IMR-90 (cell line): ENCODE measurements at regions not wholly inside any gene's neighbourhood (a gene's known extent, or its start where the extent isn't known, plus 50 kb on each side); places are given as distances from the start of the nearest gene placed in this dataset.

Source experiments
- BHLHE40 ChIP-seq: fragments of 150-350 bp; IDR thresholded peaks from 2 replicates; pipeline ENCODE4 v1.6.1; 2016; ENCODE audit warnings: mild to moderate bottlenecking, low read depth, low read length
- CHD1 ChIP-seq: IDR thresholded peaks from 2 replicates; pipeline ENCODE4 v1.6.1; 2012; ENCODE audit warnings: low read depth, low read length, improper control_type of control experiment
- ELK1 ChIP-seq: fragments of 150-350 bp; IDR thresholded peaks from 2 replicates; pipeline ENCODE4 v1.6.1; 2016; ENCODE audit warnings: low read depth, mild to moderate bottlenecking, low read length, moderate library complexity, borderline replicate concordance
- MAFK ChIP-seq: IDR thresholded peaks from 2 replicates; pipeline ENCODE4 v1.6.1; 2012; ENCODE audit warnings: low read depth, low read length, improper control_type of control experiment
- MAZ ChIP-seq: IDR thresholded peaks from 2 replicates; pipeline ENCODE4 v1.6.1; 2012; ENCODE audit warnings: low read depth, mild to moderate bottlenecking, low read length, improper control_type of control experiment, moderate library complexity, borderline replicate concordance
- POLR2A ChIP-seq: IDR thresholded peaks from 2 replicates; pipeline ENCODE4 v1.6.1; 2012; ENCODE audit warnings: mild to moderate bottlenecking, low read depth, low read length
- RAD21 ChIP-seq: IDR thresholded peaks from 2 replicates; pipeline ENCODE4 v1.6.1; 2012; ENCODE audit warnings: low read length, improper control_type of control experiment
- RCOR1 ChIP-seq: IDR thresholded peaks from 2 replicates; pipeline ENCODE4 v1.6.1; 2012; ENCODE audit warnings: mild to moderate bottlenecking, low read length, improper control_type of control experiment; ENCODE audit not compliant: insufficient replicate concordance
- RFX5 ChIP-seq: IDR thresholded peaks from 2 replicates; pipeline ENCODE4 v1.8.0; 2012; ENCODE audit warnings: low read depth, mild to moderate bottlenecking, low read length, moderate library complexity
- SMC3 ChIP-seq: fragments of 150-350 bp; IDR thresholded peaks from 2 replicates; pipeline ENCODE4 v1.6.1; 2016; ENCODE audit warnings: low read depth, mild to moderate bottlenecking, antibody characterized with exemption, low read length, moderate library complexity
- TF ChIP-seq, protein P1 (sequence below): conservative IDR thresholded peaks from 2 replicates; pipeline ENCODE4 v1.5.1; 2012; ENCODE audit warnings: mild to moderate bottlenecking, low read depth, low read length, improper control_type of control experiment
- TF ChIP-seq, protein P2 (sequence below): fragments of 150-350 bp; IDR thresholded peaks from 2 replicates; pipeline ENCODE4 v1.6.1; 2017; ENCODE audit warnings: mild to moderate bottlenecking, antibody characterized with exemption, low read length, low read depth

GRCh38 chr14:34020014-34020413 is 69.1 kb upstream of the EGLN3 start:
- TF ChIP-seq, protein P1, sequence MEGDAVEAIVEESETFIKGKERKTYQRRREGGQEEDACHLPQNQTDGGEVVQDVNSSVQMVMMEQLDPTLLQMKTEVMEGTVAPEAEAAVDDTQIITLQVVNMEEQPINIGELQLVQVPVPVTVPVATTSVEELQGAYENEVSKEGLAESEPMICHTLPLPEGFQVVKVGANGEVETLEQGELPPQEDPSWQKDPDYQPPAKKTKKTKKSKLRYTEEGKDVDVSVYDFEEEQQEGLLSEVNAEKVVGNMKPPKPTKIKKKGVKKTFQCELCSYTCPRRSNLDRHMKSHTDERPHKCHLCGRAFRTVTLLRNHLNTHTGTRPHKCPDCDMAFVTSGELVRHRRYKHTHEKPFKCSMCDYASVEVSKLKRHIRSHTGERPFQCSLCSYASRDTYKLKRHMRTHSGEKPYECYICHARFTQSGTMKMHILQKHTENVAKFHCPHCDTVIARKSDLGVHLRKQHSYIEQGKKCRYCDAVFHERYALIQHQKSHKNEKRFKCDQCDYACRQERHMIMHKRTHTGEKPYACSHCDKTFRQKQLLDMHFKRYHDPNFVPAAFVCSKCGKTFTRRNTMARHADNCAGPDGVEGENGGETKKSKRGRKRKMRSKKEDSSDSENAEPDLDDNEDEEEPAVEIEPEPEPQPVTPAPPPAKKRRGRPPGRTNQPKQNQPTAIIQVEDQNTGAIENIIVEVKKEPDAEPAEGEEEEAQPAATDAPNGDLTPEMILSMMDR = no peak
- TF ChIP-seq RFX5 (no peak), MAFK (no peak), ELK1 (no peak), SMC3 (no peak), POLR2A (no peak), RCOR1 (no peak), RAD21 (no peak), MAZ (no peak), CHD1 (no peak), BHLHE40 (no peak)
- TF ChIP-seq, protein P2, sequence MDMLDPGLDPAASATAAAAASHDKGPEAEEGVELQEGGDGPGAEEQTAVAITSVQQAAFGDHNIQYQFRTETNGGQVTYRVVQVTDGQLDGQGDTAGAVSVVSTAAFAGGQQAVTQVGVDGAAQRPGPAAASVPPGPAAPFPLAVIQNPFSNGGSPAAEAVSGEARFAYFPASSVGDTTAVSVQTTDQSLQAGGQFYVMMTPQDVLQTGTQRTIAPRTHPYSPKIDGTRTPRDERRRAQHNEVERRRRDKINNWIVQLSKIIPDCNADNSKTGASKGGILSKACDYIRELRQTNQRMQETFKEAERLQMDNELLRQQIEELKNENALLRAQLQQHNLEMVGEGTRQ = no peak
